Fibroblast of pulmonary artery (primary cell): ENCODE measurements at regions not wholly inside any gene's neighbourhood (a gene's known extent, or its start where the extent isn't known, plus 50 kb on each side); places are given as distances from the start of the nearest gene placed in this dataset.

Experiments
- DNase-seq: peaks from one replicate; pipeline ENCODE4 v3.0.0-alpha.2; 2010; ENCODE audit warnings: low read depth
- H3K4me3 ChIP-seq: replicated peaks from 2 replicates; pipeline ENCODE4 v1.5.1; 2011; ENCODE audit warnings: low read depth, mild to moderate bottlenecking, control low read depth, low read length, moderate library complexity
- CTCF ChIP-seq: IDR thresholded peaks from 2 replicates; pipeline ENCODE4 v1.5.1; 2011; ENCODE audit warnings: mild to moderate bottlenecking, control low read depth, low read length, inconsistent platforms; ENCODE audit errors: missing control alignments

- H3K4me3 ChIP-seq = no peak overlapping the region
- TF ChIP-seq CTCF = no peak
- DNase-seq = no peak
These were observed 117.9 kb upstream of the GSE1 start for GRCh38 chr16:85495259-85495658.

GRCh38 chr16:85495823-85496538, 117.1 kb upstream of the GSE1 start:
- no peak overlapping the region for H3K4me3 ChIP-seq
- no peak for DNase-seq
- TF ChIP-seq CTCF = no peak

GRCh38 chr16:85497622-85498314, 115.4 kb upstream of the GSE1 start:
- no peak for TF ChIP-seq CTCF
- no peak for DNase-seq
- H3K4me3 ChIP-seq = no peak overlapping the region

- no peak for TF ChIP-seq CTCF
- no peak overlapping the region for H3K4me3 ChIP-seq
- DNase-seq = no peak
These were observed 114.5 kb upstream of the GSE1 start for GRCh38 chr16:85498607-85499006.

- DNase-seq = no peak
- no peak overlapping the region for H3K4me3 ChIP-seq
- no peak for TF ChIP-seq CTCF
These were observed 112.9 kb upstream of the GSE1 start for GRCh38 chr16:85500220-85500619.

GRCh38 chr16:85501900-85502299, 111.2 kb upstream of the GSE1 start:
- no peak overlapping the region for H3K4me3 ChIP-seq
- TF ChIP-seq CTCF = no peak
- no peak for DNase-seq
